ENCODE measurements at regions not wholly inside any gene's neighbourhood (a gene's known extent, or its start where the extent isn't known, plus 50 kb on each side); places are given as distances from the start of the nearest gene placed in this dataset.

DNA sequence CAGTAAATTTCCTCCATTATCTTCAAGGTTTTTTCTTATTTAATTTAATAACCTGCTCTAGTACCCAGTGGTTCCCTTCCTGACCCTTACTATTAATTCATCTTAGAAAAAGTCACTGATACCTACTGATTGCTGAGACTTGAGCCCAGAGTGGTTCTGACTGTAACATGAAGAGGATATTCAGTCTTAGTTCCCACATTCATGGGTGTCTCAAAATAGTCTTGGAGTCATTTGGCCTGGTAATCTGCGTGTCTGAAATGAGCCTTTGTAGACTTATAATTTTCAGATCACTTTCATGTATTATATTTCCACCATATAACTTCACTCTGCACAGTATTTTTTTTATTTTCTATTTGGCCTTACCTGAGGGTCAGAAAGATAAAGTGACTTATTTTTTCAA is 732.0 kb upstream of the KIF2B start:
- H3K27ac ChIP-seq: no peak overlapping the region
- H3K4me2 ChIP-seq: no peak overlapping the region
- TF ChIP-seq Cebpa-rat (IDR thresholded peaks at IDR 0.05): no peak
- no peaks in the 10 kb centered on the region for H4K20me1 ChIP-seq
- H3K4me1 ChIP-seq: peaks cover 11% of the 10 kb centered on the region
- H3K4me3 ChIP-seq: no peak overlapping the region
- H3K9me3 ChIP-seq: no peaks in the 10 kb centered on the region
- no peak overlapping the region for H3K9ac ChIP-seq
- no peaks in the 10 kb centered on the region for H3K36me3 ChIP-seq
- no peaks in the 10 kb centered on the region for H3K27me3 ChIP-seq

DNA sequence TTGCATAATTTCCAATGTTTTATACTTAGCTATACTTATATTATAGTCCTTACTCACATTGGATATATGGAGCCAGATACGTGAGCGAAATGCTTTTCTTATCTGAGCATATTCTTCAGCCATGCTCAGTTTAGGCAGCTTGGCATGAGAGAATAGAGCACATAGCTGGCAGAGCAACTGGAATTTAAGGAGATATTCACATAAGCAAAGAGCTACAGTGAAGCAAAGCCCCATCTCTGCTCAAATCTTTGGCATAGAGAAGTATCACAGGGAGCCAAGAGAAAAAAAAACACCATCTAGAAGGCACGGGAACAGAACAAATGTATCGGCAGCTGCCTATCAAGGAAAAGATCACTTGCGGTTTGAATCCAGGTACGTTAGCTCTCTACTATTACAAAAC is 734.2 kb upstream of the KIF2B start:
- H3K9me3 ChIP-seq: no peaks in the 10 kb centered on the region
- H4K20me1 ChIP-seq: no peaks in the 10 kb centered on the region
- TF ChIP-seq Cebpa-rat (IDR thresholded peaks at IDR 0.05): no peak
- no peaks in the 10 kb centered on the region for H3K36me3 ChIP-seq
- H3K4me3 ChIP-seq: no peak overlapping the region
- H3K27me3 ChIP-seq: no peaks in the 10 kb centered on the region
- peaks cover 11% of the 10 kb centered on the region for H3K4me1 ChIP-seq
- no peak overlapping the region for H3K4me2 ChIP-seq
- no peak overlapping the region for H3K27ac ChIP-seq
- H3K9ac ChIP-seq: no peak overlapping the region

DNA sequence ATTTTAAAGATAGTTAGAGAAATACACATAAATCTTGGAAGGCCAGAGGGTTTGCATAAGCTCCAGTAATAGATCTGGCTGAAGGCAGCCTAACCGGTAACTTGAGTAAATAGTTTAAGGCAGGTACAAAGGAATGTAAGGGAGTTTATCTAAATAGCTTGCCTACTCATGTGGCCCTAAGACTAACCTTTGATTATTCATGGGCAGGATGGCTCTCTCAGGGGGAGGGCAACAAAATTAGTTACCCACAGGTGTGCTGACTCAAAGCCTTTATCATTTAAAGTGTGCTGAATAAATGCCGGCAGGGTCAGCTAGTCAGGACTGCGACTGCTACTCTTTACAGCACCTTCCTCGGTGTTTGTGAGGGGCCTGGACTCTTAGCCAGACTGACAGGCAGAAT is 761.3 kb upstream of the KIF2B start:
- H3K4me2 ChIP-seq: no peak overlapping the region
- no peak for TF ChIP-seq Cebpa-rat (IDR thresholded peaks at IDR 0.05)

DNA sequence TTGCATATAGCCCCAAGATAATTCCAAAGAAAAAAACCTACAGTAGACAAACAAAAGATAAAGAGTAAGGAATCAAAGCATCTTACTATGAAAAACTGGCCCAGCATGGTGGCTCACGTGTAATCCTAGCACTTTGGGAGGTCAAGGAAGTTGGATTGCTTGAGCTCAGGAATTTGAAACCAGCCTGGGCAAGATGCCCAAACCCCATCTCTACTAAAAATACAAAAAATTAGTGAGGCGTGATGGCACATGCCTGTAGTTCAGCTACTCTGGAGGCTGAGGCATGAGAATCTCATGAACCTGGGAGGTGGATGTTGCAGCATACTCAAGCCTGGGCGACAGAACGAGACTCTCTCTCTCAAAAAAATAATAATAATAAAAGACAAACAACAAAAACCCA is 764.7 kb upstream of the KIF2B start:
- Histone ChIP-seq H3K27ac (no peak overlapping the region), H3K36me3 (no peaks in the 10 kb centered on the region), H4K20me1 (no peaks in the 10 kb centered on the region), H3K4me2 (peak overlapping the region; percentile 5; the same call in 1 of the 2 replicates), H3K9ac (no peak overlapping the region), H3K27me3 (no peaks in the 10 kb centered on the region), H3K9me3 (peaks cover 5% of the 10 kb centered on the region; the same call in 1 of the 2 replicates), H3K4me1 (peaks cover 5% of the 10 kb centered on the region; the same call in 1 of the 2 replicates), H3K4me3 (no peak overlapping the region)
- TF ChIP-seq Cebpa-rat (IDR thresholded peaks at IDR 0.05): no peak

More for the DNA sequence above, 761.3 kb upstream of the KIF2B start:
- Histone ChIP-seq H3K4me3 (no peak overlapping the region), H3K36me3 (no peaks in the 10 kb centered on the region), H4K20me1 (no peaks in the 10 kb centered on the region), H3K9me3 (peaks cover 5% of the 10 kb centered on the region; the same call in 1 of the 2 replicates), H3K9ac (no peak overlapping the region), H3K4me1 (peaks cover 5% of the 10 kb centered on the region; the same call in 1 of the 2 replicates), H3K27ac (no peak overlapping the region), H3K27me3 (no peaks in the 10 kb centered on the region)

DNA sequence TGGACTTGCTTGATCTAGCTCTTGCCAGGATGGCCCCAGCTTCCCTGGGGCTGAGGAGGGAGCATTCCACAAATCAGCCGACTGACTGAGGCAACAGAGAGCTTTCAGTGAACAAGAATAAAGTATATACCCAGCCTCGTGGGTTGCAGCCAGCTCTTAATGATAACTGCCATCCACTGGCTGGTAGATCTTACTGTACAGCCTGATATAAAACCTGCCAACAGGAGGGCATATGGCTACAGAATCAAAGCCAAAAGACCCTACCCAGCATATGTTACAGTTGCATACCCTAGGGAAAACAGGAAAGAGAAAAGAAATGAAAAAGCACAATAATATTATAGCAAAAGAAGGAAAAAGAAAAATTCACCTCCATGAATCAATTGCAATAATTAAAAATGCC is 775.9 kb upstream of the KIF2B start:
- no peaks in the 10 kb centered on the region for H3K36me3 ChIP-seq
- H3K4me2 ChIP-seq: no peak overlapping the region
- H3K27me3 ChIP-seq: no peaks in the 10 kb centered on the region
- H3K9me3 ChIP-seq: no peaks in the 10 kb centered on the region
- no peak for TF ChIP-seq Cebpa-rat (IDR thresholded peaks at IDR 0.05)
- no peaks in the 10 kb centered on the region for H3K4me1 ChIP-seq
- H4K20me1 ChIP-seq: no peaks in the 10 kb centered on the region
- H3K27ac ChIP-seq: no peak overlapping the region
- no peak overlapping the region for H3K4me3 ChIP-seq
- H3K9ac ChIP-seq: no peak overlapping the region

DNA sequence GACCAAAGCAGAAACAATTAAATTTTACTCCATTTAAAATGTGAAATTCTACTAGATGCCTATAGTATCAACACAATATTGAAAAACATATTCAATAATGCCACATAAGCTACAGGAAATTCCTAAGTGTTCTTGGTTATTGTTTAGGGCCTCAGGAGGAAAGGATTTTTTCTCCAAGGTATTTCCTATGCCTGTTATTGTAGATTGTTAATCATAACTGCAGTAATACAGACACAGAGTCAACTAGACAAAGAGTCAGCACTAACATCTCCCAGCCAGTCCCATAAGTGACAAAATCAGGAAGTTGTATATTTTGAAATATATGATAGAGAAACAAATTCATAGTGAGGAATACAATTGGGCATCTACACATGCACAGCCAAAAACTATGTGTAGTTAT is 782.7 kb upstream of the KIF2B start:
- Histone ChIP-seq H3K9ac (no peak overlapping the region), H3K27ac (no peak overlapping the region), H3K4me2 (no peak overlapping the region), H3K4me1 (no peaks in the 10 kb centered on the region), H3K27me3 (no peaks in the 10 kb centered on the region), H3K36me3 (no peaks in the 10 kb centered on the region), H3K4me3 (no peak overlapping the region), H4K20me1 (no peaks in the 10 kb centered on the region), H3K9me3 (no peaks in the 10 kb centered on the region)
- TF ChIP-seq Cebpa-rat (IDR thresholded peaks at IDR 0.05): no peak

DNA sequence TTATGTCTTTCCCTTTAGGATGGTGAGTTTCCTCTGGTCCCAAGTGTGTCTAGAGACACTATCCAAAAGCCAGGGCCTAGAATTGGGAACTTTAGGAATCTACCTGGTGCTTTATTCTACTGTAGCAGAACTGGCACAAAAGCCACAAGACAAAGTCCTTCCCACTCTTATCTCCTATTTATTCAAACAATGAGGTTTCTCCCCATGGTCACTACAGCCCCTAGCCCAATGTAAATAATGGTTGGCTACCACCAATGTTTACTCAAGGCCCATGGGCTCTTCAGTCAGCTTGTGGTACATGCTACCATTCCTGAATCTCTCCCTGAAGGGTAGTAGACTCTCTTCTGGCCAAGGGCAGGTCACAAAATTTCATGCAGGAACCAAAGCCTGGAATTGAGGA is 789.4 kb upstream of the KIF2B start:
- TF ChIP-seq Cebpa-rat (IDR thresholded peaks at IDR 0.05): no peak
- no peak overlapping the region for H3K4me2 ChIP-seq

DNA sequence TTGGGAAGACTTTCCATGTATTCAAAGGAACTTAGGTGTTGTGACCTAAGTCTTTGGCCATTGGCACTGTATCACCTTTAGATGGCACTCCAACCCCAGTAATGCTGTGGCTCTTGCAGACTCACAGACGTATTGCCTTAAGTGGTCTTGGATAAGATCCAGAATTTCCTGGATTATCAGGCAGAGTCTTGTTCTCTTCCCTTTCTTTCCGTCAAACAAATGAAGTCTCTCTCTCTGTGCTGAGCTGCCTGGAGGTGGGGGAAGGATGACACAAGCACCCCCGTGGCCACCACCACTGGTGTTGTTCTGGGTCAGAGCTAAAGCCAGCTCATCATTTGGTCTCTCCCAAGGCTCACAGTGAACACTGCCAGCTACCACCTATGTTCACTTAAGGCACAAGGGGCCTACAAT is 789.9 kb upstream of the KIF2B start:
- H3K9ac ChIP-seq: no peak overlapping the region
- H3K9me3 ChIP-seq: no peaks in the 10 kb centered on the region
- no peaks in the 10 kb centered on the region for H4K20me1 ChIP-seq
- TF ChIP-seq Cebpa-rat (IDR thresholded peaks at IDR 0.05): no peak
- no peaks in the 10 kb centered on the region for H3K36me3 ChIP-seq
- no peak overlapping the region for H3K27ac ChIP-seq
- H3K27me3 ChIP-seq: no peaks in the 10 kb centered on the region
- no peak overlapping the region for H3K4me2 ChIP-seq
- no peaks in the 10 kb centered on the region for H3K4me1 ChIP-seq
- H3K4me3 ChIP-seq: no peak overlapping the region

More for the DNA sequence above, 789.4 kb upstream of the KIF2B start:
- no peak overlapping the region for H3K27ac ChIP-seq
- no peak overlapping the region for H3K9ac ChIP-seq
- no peaks in the 10 kb centered on the region for H3K9me3 ChIP-seq
- H4K20me1 ChIP-seq: no peaks in the 10 kb centered on the region
- H3K4me1 ChIP-seq: no peaks in the 10 kb centered on the region
- H3K36me3 ChIP-seq: no peaks in the 10 kb centered on the region
- no peak overlapping the region for H3K4me3 ChIP-seq
- H3K27me3 ChIP-seq: no peaks in the 10 kb centered on the region

DNA sequence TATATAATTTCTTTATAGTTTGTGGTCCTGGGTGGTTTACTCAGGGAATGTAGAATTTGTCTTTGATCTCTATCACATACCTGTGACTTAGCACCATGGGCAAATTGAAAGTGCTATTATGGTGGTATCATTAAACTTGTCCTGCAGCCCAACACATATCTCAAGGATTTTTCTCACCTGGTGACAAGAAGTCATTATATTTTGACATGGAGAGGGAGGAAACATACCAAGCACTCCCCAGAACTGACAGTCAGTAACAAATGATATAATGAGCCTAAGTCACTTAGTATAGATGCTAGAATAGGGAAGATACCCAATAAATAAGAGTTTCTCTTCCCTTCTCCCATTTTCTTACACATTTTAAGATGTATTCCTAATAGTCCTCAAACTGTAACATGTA is 805.5 kb upstream of the KIF2B start:
- no peak overlapping the region for H3K27ac ChIP-seq
- H3K4me2 ChIP-seq: no peak overlapping the region
- H3K9me3 ChIP-seq: peaks cover 21% of the 10 kb centered on the region
- H3K4me3 ChIP-seq: no peak overlapping the region
- no peaks in the 10 kb centered on the region for H3K27me3 ChIP-seq
- no peak for TF ChIP-seq Cebpa-rat (IDR thresholded peaks at IDR 0.05)
- H3K4me1 ChIP-seq: no peaks in the 10 kb centered on the region
- H3K36me3 ChIP-seq: no peaks in the 10 kb centered on the region
- H4K20me1 ChIP-seq: no peaks in the 10 kb centered on the region
- H3K9ac ChIP-seq: no peak overlapping the region

DNA sequence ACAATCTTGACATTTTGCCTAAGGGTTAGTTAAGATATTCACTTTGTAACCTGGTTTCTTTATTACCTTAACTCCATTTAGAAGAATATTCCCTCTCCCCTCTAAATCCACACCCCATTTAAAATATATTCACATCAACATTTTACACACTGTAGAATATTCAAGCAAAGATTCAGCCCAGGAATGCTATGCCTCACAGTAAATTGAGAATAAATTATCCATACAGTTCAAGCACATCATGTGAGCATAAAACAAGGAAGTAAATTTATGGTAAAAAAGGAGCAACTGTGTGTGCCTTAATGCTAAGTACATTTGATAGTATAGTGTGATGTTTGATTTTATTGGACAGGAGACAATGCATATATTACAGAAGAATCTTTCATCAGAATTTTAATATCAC is 806.6 kb upstream of the KIF2B start:
- no peaks in the 10 kb centered on the region for H4K20me1 ChIP-seq
- no peaks in the 10 kb centered on the region for H3K4me1 ChIP-seq
- no peak for TF ChIP-seq Cebpa-rat (IDR thresholded peaks at IDR 0.05)
- no peaks in the 10 kb centered on the region for H3K36me3 ChIP-seq
- H3K27me3 ChIP-seq: no peaks in the 10 kb centered on the region
- H3K4me3 ChIP-seq: no peak overlapping the region
- no peak overlapping the region for H3K27ac ChIP-seq
- no peak overlapping the region for H3K9ac ChIP-seq
- peaks cover 21% of the 10 kb centered on the region for H3K9me3 ChIP-seq
- H3K4me2 ChIP-seq: no peak overlapping the region

DNA sequence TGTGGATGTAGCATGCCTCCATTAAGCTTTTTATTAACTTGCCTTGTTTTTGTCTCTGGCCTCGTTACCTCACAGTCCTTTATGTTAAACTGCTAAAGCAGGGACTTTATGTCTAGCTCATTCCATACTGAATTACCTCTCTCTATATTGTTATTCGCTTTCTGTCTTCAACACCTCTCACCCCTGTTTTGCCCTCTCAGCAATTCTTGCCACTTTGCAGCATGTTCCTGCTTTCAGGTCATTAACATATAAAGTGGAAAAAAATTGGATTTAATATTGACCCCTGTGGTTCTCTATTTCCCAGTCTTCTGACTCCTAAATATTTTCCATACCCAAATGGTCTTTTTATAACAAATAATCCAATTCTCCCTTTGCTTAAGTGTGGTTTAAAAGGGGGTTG is 810.4 kb upstream of the KIF2B start:
- no peaks in the 10 kb centered on the region for H3K4me1 ChIP-seq
- no peaks in the 10 kb centered on the region for H4K20me1 ChIP-seq
- H3K4me2 ChIP-seq: no peak overlapping the region
- H3K9ac ChIP-seq: no peak overlapping the region
- no peaks in the 10 kb centered on the region for H3K36me3 ChIP-seq
- H3K27me3 ChIP-seq: no peaks in the 10 kb centered on the region
- H3K4me3 ChIP-seq: no peak overlapping the region
- no peak for TF ChIP-seq Cebpa-rat (IDR thresholded peaks at IDR 0.05)
- no peaks in the 10 kb centered on the region for H3K9me3 ChIP-seq
- no peak overlapping the region for H3K27ac ChIP-seq

Data from BLaER1 (cell line).